ENCODE measurements at regions not wholly inside any gene's neighbourhood (a gene's known extent, or its start where the extent isn't known, plus 50 kb on each side); places are given as distances from the start of the nearest gene placed in this dataset.

GRCh38 chr15:70387081-70387480, 289.4 kb upstream of the TLE3 start:
- TF ChIP-seq, protein P1, sequence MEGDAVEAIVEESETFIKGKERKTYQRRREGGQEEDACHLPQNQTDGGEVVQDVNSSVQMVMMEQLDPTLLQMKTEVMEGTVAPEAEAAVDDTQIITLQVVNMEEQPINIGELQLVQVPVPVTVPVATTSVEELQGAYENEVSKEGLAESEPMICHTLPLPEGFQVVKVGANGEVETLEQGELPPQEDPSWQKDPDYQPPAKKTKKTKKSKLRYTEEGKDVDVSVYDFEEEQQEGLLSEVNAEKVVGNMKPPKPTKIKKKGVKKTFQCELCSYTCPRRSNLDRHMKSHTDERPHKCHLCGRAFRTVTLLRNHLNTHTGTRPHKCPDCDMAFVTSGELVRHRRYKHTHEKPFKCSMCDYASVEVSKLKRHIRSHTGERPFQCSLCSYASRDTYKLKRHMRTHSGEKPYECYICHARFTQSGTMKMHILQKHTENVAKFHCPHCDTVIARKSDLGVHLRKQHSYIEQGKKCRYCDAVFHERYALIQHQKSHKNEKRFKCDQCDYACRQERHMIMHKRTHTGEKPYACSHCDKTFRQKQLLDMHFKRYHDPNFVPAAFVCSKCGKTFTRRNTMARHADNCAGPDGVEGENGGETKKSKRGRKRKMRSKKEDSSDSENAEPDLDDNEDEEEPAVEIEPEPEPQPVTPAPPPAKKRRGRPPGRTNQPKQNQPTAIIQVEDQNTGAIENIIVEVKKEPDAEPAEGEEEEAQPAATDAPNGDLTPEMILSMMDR (IDR thresholded peaks at IDR 0.05) = no peak
- no peak for TF ChIP-seq POLR2A (IDR thresholded peaks at IDR 0.05)
